HG03196 (cell line): ENCODE measurements at regions not wholly inside any gene's neighbourhood (a gene's known extent, or its start where the extent isn't known, plus 50 kb on each side); places are given as distances from the start of the nearest gene placed in this dataset.
"Not testable (repeated sequence)": the region's sequence is repeated elsewhere in the genome, so short reads cannot be mapped to it uniquely, and the experiment has no call there.

Experiments used
- ATAC-seq: cut with Tn5 transposase; IDR thresholded peaks from one replicate; pipeline ENCODE4 v1.9.1; 2021; ENCODE audit not compliant: unreplicated experiment

DNA sequence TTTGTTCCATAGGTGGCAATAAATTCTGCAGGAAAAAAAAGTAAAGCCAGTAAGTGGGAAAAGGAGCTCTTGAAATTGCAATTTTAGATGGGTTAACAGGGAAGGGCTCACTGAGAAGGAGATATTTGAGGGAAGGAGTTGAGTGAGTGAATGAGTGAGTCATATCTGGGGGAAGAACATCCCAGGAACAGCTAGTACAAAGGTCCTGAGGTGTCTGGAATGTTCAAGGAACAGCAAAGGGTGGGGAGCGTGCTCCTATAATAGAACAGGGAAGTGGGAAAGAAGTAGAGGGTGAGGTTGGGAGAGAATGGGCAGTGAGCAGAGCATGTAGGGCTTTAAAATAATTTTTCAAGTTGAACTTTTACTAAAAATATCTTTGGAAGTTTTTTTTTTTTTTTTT is 68.0 kb upstream of the PSME4 start:
- ATAC-seq = no peak

DNA sequence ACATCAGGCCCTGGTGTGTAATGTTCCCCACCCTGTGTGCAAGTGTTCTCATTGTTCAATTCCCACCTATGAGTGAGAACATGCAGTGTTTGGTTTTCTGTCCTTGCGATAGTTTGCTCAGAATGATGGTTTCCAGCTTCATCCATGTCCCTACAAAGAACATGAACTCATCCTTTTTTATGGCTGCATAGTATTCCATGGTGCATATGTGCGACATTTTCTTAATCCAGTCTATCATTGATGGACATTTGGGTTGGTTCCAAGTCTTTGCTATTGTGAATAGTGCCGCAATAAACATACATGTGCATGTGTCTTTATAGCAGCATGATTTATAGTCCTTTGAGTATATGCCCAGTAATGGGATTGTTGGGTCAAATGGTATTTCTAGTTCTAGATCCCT is 60.5 kb upstream of the PSME4 start:
- not testable (repeated sequence) for ATAC-seq

DNA sequence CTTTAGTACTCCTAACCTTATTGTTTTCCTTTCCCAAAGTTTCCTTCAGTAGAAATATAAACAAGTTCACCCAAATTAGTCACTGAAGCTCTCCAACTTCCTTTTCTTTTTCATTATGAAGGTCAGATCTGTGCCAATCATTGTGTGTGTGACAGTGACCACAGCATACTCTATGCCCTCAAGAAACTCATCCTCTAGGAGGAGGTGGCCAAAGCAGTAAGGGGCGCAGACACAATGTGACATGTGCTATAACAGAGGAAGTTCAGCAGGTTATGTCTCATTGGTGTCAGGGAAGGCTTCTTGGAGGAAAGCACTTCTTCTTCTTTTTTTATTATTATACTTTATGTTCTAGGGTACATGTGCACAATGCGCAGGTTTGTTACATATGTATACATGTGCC is 60.0 kb upstream of the PSME4 start:
- no peak for ATAC-seq

DNA sequence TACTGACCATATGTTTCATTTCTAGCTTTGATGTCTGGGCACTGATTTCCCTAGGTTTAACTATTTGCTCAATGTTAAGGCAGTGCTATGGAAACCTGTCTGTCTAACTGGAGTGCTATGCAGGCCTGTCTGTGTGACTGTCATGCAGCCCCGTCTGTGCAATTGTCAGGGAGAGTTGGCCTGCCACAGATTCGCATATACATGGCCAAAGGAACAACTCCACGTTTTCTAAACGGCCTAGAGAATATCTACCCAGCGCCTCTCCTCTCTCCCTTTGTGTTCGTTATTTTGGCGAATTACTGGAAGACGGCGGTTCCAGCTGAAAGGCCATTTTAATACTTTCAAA is 59.6 kb upstream of the PSME4 start:
- ATAC-seq = no peak

DNA sequence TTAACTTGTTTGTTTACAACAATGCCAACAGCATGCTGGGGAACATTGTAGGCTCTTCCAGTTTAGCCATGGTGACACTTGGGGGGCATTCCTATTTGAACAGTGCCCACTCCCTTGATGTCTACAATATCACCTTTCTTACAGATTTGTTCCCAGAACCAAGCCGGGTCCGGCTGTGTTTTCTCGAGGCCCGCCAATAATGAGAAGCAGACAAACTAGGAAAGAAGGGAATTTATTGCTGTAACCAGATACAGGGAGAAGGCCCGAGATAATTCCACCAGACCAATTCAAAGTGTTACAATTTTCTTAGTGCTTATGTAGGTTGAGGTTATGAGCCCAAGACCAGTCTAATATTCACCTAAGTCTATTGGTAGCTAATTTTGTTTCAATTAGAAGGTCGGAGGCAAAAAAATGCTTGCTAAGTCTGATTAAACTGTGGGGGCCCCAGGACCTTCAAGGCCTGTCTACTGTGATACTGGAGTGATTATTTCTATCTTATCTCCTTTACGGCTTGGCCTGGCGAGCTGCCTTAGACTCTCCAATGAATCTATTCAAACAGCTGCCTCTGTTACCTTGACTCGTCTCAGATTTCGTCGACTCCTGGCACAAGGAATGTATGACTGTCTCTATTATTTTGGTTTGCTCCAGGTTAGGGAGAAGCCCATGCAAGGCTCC is 59.1 kb upstream of the PSME4 start:
- ATAC-seq = no peak

DNA sequence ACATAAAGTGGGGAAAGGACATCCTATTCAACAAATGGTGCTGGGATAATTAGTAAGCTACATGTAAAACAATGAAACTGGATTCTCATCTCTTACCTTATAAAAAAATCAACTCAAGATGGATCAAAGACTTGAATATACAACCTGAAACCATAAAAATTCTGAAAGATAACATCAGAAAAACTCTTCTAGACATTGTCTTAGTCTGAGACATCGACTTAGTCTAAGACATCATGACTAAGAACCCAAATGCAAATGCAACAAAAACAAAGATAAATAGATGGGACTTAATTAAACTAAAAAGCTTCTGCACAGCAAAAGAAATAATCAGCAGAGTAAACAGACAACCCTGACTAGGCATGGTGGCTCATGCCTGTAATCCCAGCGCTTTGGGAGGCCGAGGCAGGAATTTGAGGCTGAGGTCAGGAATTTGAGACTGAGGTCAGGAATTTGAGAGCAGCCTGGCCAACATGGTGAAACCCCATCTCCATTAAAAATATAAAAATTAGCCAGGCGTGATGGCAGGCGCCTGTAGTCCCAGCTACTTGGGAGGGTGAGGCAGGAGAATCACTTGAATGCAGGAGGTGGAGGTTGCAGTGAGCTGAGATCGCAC is 54.8 kb upstream of the PSME4 start:
- ATAC-seq = not testable (repeated sequence)

DNA sequence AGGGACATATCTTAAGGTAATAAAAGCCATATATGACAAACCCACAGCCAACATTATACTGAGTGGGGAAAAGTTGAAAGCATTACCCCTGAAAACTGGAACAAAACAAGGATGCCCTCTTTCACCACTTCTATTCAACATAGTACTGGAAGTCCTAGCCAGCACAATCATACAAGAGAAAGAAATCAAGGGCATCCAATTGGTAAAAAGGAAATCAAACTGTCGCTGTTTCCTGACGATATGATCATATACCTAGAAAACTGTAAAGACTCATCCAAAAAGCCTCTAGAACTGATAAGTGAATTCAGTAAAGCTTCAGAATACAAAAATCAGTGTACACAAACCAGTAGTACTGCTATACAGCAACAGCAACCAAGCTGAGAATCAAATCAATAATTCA is 53.8 kb upstream of the PSME4 start:
- no peak for ATAC-seq

DNA sequence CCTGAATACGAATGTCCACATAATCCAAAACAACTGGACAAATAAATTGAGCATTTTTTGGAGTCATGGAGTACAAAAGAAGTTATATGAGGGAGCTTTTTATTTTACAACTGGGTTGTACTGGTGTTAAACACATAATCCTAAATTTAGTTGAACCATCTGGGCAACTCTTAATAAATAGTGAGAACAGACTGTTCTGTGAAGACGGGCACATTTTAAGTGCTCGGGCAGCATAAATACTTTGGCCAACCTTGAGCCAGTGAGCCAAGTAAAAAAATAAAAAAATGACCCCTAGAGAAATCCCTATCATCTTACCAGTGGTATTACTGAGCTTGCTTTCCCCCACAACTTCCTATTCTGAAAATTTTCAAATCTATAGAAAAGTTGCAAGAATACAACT is 50.9 kb upstream of the PSME4 start:
- ATAC-seq = no peak

DNA sequence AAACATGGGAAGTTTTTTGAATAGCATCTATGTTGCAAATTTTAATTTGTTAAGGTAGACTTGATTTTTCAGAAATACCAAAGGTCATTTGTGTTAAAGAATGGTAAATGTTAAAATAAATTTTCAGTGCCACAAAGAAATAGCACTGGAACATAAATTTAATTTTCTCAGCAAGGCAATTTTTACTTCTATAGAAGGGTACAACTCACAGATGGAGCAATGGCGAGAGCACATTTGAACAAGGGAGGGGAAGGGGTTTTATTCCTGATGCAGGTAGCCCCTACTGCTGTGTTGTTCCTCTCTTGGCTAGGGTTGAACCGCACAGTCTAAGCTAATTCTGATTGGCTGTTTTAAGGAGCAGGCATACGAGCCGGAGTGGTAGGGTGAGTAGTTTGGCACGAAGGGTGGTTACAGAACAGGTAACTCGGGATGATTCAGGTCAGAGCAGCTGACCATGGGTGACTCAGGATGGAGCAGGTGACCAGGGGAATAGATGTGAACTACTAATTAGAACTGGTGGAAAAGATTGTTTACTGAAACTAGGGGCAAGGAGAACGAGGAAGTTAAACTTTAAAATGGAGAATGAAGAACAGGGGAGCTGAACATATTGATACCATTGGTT is 50.1 kb upstream of the PSME4 start:
- no peak for ATAC-seq
